Lung (tissue), 11 donors: ENCODE measurements at regions not wholly inside any gene's neighbourhood (a gene's known extent, or its start where the extent isn't known, plus 50 kb on each side); places are given as distances from the start of the nearest gene placed in this dataset.

Experiments
- ATAC-seq: fragments of 200-7000 bp; cut with Tn5 transposase; one replicate; pipeline ENCODE4 v1.9.1; 2020; ENCODE audit warnings: moderate number of reproducible peaks; ENCODE audit not compliant: insufficient read depth, low FRiP score
- DNase-seq, 3 donors: peaks; one replicate each; pipeline ENCODE4 v3.0.0-alpha.2; 2013 to 2017
- H3K27ac ChIP-seq, 2 donors: one replicate each; pipeline ENCODE4 v1.5.1; 2013; ENCODE audit warnings: mild to moderate bottlenecking in 2 of 2, moderate library complexity in 2 of 2, control low read depth in 1 of 2, inconsistent platforms in 1 of 2, low read depth in 1 of 2, low read length in 1 of 2
- H3K27me3 ChIP-seq, 3 donors: one replicate each; pipeline ENCODE4 v1.5.1; 2013; ENCODE audit warnings: low read length in 2 of 3; ENCODE audit not compliant: control insufficient read depth in 3 of 3, insufficient read depth in 3 of 3
- H3K36me3 ChIP-seq, 4 donors: one replicate each; pipeline ENCODE4 v1.5.1; 2013; ENCODE audit warnings: low read length in 4 of 4, mild to moderate bottlenecking in 1 of 4, moderate library complexity in 1 of 4; ENCODE audit not compliant: control insufficient read depth in 4 of 4, insufficient read depth in 4 of 4
- H3K4me1 ChIP-seq, 5 donors: one replicate each; pipeline ENCODE4 v1.5.1; 2013; ENCODE audit warnings: low read length in 5 of 5, mild to moderate bottlenecking in 2 of 5, moderate library complexity in 1 of 5; ENCODE audit not compliant: control insufficient read depth in 5 of 5, insufficient read depth in 5 of 5
- H3K4me3 ChIP-seq: one replicate; pipeline ENCODE4 v1.5.1; 2013; ENCODE audit warnings: mild to moderate bottlenecking, control low read depth, moderate library complexity
- H3K9ac ChIP-seq, 2 donors: one replicate each; pipeline ENCODE4 v1.5.1; 2013; ENCODE audit warnings: low read length in 2 of 2, control low read depth in 1 of 2; ENCODE audit not compliant: insufficient read depth in 1 of 2
- H3K9me3 ChIP-seq, 4 donors: one replicate each; pipeline ENCODE4 v1.5.1; 2013; ENCODE audit warnings: low read length in 3 of 4, mild to moderate bottlenecking in 1 of 4, moderate library complexity in 1 of 4; ENCODE audit not compliant: control insufficient read depth in 4 of 4, insufficient read depth in 3 of 4
- WGBS, 2 donors: extraction: QIAGEN DNeasy Blood & Tissue Kit; methylation state at CpG; one replicate each; pipeline ENCODE4 v1.1.7; 2013; 5-methylcytosine and 5-hydroxymethylcytosine counted together
- TF ChIP-seq, protein P1 (sequence below): IDR thresholded peaks from 2 replicates; pipeline ENCODE4 v1.5.1; 2012; ENCODE audit warnings: mild to moderate bottlenecking; ENCODE audit errors: control extremely low read depth, extremely low read depth
- donor health status: control.
- donor health status: control.
- donor health status: Bipolar disorder and iron deficiency.
- donor health status: healthy.
- donor health status: DM: yes; HTN: yes; CAD: no.

DNA sequence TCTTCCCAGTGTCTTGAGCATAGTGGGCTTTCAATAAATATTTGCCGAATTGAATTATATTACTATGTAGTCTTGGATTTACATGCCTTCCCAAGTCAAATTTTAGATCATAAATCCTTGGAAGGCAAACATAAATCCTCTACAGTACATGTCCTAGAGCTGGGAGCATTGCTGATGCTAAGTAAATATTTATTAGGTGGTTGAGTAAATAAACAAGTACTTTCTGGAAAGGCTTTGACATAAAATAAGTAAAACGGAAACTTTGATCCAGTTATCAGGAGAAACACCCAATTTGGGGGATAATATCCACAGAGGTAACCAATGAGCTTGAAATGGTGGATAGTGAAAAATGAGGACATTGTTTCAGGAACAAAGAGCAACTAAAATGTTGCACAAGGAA lies 162.8 kb upstream of the SVIL start:
- Histone ChIP-seq H3K36me3 (no peaks in the 10 kb centered on the region), H3K27me3 (no peaks in the 10 kb centered on the region), H3K9ac (no peak overlapping the region), H3K27ac (no peak overlapping the region), H3K4me1 (peaks cover 0 to 16% (median 5%) of the 10 kb centered on the region in 5 donors), H3K9me3 (no peaks in the 10 kb centered on the region), H3K4me3 (no peak overlapping the region)
- WGBS, 2 donors = 78 to 85% methylated on average over 2 of the region's 2 CpGs
- ATAC-seq (no peak), DNase-seq (no peak)
- TF ChIP-seq, protein P1, sequence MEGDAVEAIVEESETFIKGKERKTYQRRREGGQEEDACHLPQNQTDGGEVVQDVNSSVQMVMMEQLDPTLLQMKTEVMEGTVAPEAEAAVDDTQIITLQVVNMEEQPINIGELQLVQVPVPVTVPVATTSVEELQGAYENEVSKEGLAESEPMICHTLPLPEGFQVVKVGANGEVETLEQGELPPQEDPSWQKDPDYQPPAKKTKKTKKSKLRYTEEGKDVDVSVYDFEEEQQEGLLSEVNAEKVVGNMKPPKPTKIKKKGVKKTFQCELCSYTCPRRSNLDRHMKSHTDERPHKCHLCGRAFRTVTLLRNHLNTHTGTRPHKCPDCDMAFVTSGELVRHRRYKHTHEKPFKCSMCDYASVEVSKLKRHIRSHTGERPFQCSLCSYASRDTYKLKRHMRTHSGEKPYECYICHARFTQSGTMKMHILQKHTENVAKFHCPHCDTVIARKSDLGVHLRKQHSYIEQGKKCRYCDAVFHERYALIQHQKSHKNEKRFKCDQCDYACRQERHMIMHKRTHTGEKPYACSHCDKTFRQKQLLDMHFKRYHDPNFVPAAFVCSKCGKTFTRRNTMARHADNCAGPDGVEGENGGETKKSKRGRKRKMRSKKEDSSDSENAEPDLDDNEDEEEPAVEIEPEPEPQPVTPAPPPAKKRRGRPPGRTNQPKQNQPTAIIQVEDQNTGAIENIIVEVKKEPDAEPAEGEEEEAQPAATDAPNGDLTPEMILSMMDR = no peak

DNA sequence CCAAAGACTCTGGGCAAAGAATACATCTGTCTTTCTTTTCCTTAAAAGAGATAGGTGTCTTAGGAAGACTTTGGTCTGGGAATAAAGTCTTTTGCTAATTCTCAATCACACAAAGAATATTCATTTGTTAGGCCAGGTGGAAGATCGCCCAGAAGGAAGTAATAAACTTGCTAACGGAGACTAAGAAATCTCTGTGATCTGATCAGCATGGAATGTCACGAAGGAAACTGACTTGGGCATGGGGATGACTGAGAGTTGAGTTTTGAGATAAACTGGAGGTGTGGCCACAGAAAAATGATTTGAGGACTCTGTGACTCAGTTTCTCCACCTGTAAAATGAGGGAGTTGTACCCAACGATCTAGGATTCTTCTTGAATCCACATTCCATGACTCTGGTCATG lies 161.1 kb upstream of the SVIL start:
- WGBS, 2 donors = 50 to 80% methylated on average over 4 of the region's 4 CpGs
- Histone ChIP-seq H3K4me3 (no peak overlapping the region), H3K27me3 (no peaks in the 10 kb centered on the region), H3K27ac (peak overlapping the region in 1 of 2 donors; percentile 45), H3K36me3 (no peaks in the 10 kb centered on the region), H3K9me3 (no peaks in the 10 kb centered on the region), H3K4me1 (peaks cover 0 to 16% (median 5%) of the 10 kb centered on the region in 5 donors), H3K9ac (no peak overlapping the region)
- TF ChIP-seq, protein P1 = no peak
- no peak for DNase-seq
- no peak for ATAC-seq

DNA sequence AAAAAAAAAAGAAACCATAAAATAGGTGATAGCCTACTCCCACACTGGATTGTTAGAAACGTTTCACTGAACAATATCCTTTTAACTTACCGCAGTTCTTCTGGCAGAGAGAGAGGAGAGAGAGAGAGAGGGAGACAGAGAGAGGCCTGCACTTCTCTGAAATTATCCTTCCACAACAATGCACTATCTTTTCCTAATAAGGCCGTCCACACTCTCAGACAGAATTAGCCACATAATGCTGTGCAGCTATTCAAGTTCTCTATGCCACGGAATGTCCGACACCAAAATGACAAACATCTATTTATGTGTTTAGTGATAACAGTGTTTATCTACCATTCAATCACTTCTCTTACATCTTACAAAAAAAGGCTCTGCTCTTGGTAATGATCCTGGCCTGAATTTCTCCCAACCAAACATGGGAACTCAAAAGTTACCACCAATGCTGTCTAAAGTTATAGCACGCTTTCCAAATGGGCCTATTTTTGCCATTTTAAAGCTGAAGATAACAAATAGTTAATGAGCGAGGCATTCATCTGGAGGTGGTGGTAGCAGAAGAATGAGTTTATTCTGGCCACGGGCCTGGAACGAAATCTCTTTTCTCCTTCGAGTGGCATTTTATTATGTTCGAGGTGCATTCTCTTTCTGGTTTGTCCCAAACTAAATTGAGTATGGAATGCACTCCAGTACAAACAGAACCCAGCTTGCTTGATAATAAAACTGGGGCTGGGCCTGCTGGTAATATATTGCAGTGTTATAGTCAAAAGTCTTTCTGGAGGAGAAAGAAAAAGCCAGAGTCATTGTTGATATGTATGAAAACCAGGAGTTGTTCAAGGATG lies 160.2 kb upstream of the SVIL start:
- Histone ChIP-seq H3K9ac (no peak overlapping the region), H3K27ac (peak overlapping the region in 1 of 2 donors; percentile 62), H3K27me3 (no peaks in the 10 kb centered on the region), H3K36me3 (no peaks in the 10 kb centered on the region), H3K9me3 (no peaks in the 10 kb centered on the region), H3K4me3 (no peak overlapping the region), H3K4me1 (peaks cover 0 to 16% (median 5%) of the 10 kb centered on the region in 5 donors)
- WGBS, 2 donors = 56 to 76% methylated on average over 11 of the region's 11 CpGs
- DNase-seq (peak in 1 of 3 donors; percentile 14), ATAC-seq (no peak)
- TF ChIP-seq, protein P1 = no peak
